GM23338 (cell line): ENCODE measurements at regions not wholly inside any gene's neighbourhood (a gene's known extent, or its start where the extent isn't known, plus 50 kb on each side); places are given as distances from the start of the nearest gene placed in this dataset.

Experiments
- ATAC-seq: fragments of 200-7000 bp; cut with Tn5 transposase; 3 replicates; pipeline ENCODE4 v1.9.1; 2020
- DNase-seq: peaks from one replicate; pipeline ENCODE4 v3.0.0-alpha.2; 2015; ENCODE audit warnings: low spot score
- H2AFZ ChIP-seq: fragments of 200-600 bp; sonication (generic); 2 replicates; pipeline ENCODE4 v1.8.0; 2016; ENCODE audit warnings: antibody characterized with exemption, mild to moderate bottlenecking, moderate library complexity
- H3F3A ChIP-seq: fragments of 200-600 bp; sonication (generic); replicated peaks from 2 replicates; pipeline ENCODE4 v1.8.0; 2017; ENCODE audit warnings: antibody characterized with exemption, mixed run types, low read depth
- H3K27ac ChIP-seq: fragments of 200-600 bp; sonication (generic); 2 replicates; pipeline ENCODE4 v1.6.1; 2016; ENCODE audit warnings: low read depth
- H3K27me3 ChIP-seq: fragments of 200-600 bp; sonication (generic); 2 replicates; pipeline ENCODE4 v1.8.0; 2016; ENCODE audit warnings: mild to moderate bottlenecking, mixed run types, moderate library complexity; ENCODE audit not compliant: insufficient read depth
- H3K36me3 ChIP-seq: fragments of 200-600 bp; sonication (generic); 2 replicates; pipeline ENCODE4 v1.8.0; 2016; ENCODE audit warnings: mild to moderate bottlenecking; ENCODE audit not compliant: insufficient read depth
- H3K4me1 ChIP-seq: fragments of 200-600 bp; sonication (generic); 2 replicates; pipeline ENCODE4 v1.8.0; 2016; ENCODE audit warnings: mild to moderate bottlenecking, moderate library complexity; ENCODE audit not compliant: insufficient read depth
- H3K4me2 ChIP-seq: fragments of 200-600 bp; sonication (generic); 2 replicates; pipeline ENCODE4 v1.7.1; 2017; ENCODE audit warnings: mixed run types
- H3K4me3 ChIP-seq: fragments of 200-600 bp; sonication (generic); 2 replicates; pipeline ENCODE4 v1.6.1; 2016; ENCODE audit warnings: mixed run types
- H3K79me2 ChIP-seq: fragments of 200-600 bp; sonication (generic); replicated peaks from 2 replicates; pipeline ENCODE4 v1.8.0; 2017; ENCODE audit warnings: mild to moderate bottlenecking; ENCODE audit not compliant: insufficient read depth
- H3K9me2 ChIP-seq: fragments of 200-600 bp; sonication (generic); 2 replicates; pipeline ENCODE4 v1.8.0; 2017; ENCODE audit not compliant: insufficient read depth
- H4K20me1 ChIP-seq: fragments of 200-600 bp; sonication (generic); replicated peaks from 2 replicates; pipeline ENCODE4 v1.8.0; 2017; ENCODE audit warnings: mild to moderate bottlenecking; ENCODE audit not compliant: insufficient read depth
- H3K27ac Mint-ChIP-seq: 2 replicates; pipeline ENCODE4 v1.8.0; 2020; ENCODE audit warnings: inconsistent platforms, mild to moderate bottlenecking, moderate library complexity, mixed read lengths
- H3K27me3 Mint-ChIP-seq: 3 replicates; pipeline ENCODE4 v1.8.0; 2022; ENCODE audit warnings: low read depth, mild to moderate bottlenecking, moderate library complexity, mixed read lengths, inconsistent platforms; ENCODE audit not compliant: insufficient read depth, poor library complexity
- H3K36me3 Mint-ChIP-seq: 3 replicates; pipeline ENCODE4 v1.8.0; 2021; ENCODE audit warnings: low read depth, mild to moderate bottlenecking, inconsistent platforms, moderate library complexity, mixed read lengths
- H3K4me1 Mint-ChIP-seq: 3 replicates; pipeline ENCODE4 v1.8.0; 2020; ENCODE audit warnings: mild to moderate bottlenecking, inconsistent platforms, mixed read lengths
- H3K4me3 Mint-ChIP-seq: 3 replicates; pipeline ENCODE4 v1.8.0; 2021; ENCODE audit warnings: moderate library complexity, mild to moderate bottlenecking, inconsistent platforms, mixed read lengths
- H3K9me3 Mint-ChIP-seq: 3 replicates; pipeline ENCODE4 v1.8.0; 2020; ENCODE audit warnings: moderate library complexity, mild to moderate bottlenecking, inconsistent platforms, mixed read lengths
- CREB1 ChIP-seq: fragments of 250-450 bp; sonication (Bioruptor Pico); IDR thresholded peaks from 2 replicates; pipeline ENCODE4 v1.5.0; 2020; ENCODE audit warnings: low read depth, mild to moderate bottlenecking, moderate library complexity
- EZH2phosphoT487 ChIP-seq: fragments of 200-600 bp; sonication (generic); IDR thresholded peaks from one replicate; pipeline ENCODE4 v1.8.1; 2018; ENCODE audit warnings: antibody characterized with exemption; ENCODE audit not compliant: unreplicated experiment
- NANOG ChIP-seq: IDR thresholded peaks from 2 replicates; pipeline ENCODE4 v1.6.1; 2016; ENCODE audit warnings: antibody characterized with exemption, borderline replicate concordance
- POLR2AphosphoS5 ChIP-seq: IDR thresholded peaks from 2 replicates; pipeline ENCODE4 v1.6.1; 2016; ENCODE audit warnings: antibody characterized with exemption, low read depth
- STAT1 ChIP-seq: IDR thresholded peaks from one replicate; pipeline ENCODE4 v1.6.1; 2016; ENCODE audit warnings: antibody characterized with exemption; ENCODE audit not compliant: unreplicated experiment
- ZNF114 ChIP-seq: fragments of 250-450 bp; sonication (Bioruptor Pico); IDR thresholded peaks from 2 replicates; pipeline ENCODE4 v1.5.0; 2020; ENCODE audit warnings: mild to moderate bottlenecking, moderate library complexity
- TF ChIP-seq, protein P1 (sequence below): IDR thresholded peaks from one replicate; pipeline ENCODE4 v1.6.1; 2018; ENCODE audit warnings: antibody characterized with exemption; ENCODE audit not compliant: unreplicated experiment
- TF ChIP-seq, protein P2 (sequence below), 2 experiments: fragments of 200-600 bp in 1 of 2; sonication (generic) in 1 of 2; conservative IDR thresholded peaks; 2 replicates each; pipeline versions ENCODE4 v1.5.1 to v1.6.1; 2016 to 2017; ENCODE audit warnings: antibody characterized with exemption in 2 of 2, low read depth in 2 of 2, mild to moderate bottlenecking in 2 of 2, moderate library complexity in 1 of 2
- TF ChIP-seq, protein P3 (sequence below): fragments of 250-450 bp; sonication (Bioruptor Pico); IDR thresholded peaks from 2 replicates; pipeline ENCODE4 v1.5.0; 2020; ENCODE audit warnings: mild to moderate bottlenecking, moderate library complexity

DNA sequence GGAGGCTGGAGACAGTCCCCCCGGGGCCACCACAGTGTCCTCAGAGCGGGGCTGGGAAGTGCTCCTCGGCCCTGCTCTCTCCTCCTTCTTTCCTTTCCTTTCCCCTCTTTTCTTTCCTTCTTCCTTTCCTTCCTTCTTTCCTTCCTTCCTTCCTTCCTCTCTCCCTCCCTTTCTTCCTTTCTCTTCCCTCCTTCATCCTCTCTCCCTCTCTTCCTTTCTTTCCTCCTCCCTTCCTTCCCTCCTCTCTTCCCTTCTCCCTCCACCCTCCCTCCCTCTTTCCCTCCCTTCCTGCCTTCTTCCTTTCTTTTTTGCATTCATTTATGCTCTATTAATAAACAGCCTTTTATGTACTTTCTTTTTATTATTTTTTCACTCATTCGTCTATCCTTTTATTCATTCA lies 127.1 kb upstream of the TCERG1L start:
- H3K4me2 ChIP-seq = no peak overlapping the region
- Mint-ChIP-seq H3K9me3 (peaks cover 89% of the 10 kb centered on the region), H3K36me3 (peaks cover 17% of the 10 kb centered on the region), H3K4me1 (no peaks in the 10 kb centered on the region), H3K27ac (no peak overlapping the region), H3K27me3 (peaks cover 12% of the 10 kb centered on the region), H3K4me3 (no peak overlapping the region)
- no peaks in the 10 kb centered on the region for H3F3A ChIP-seq
- no peak overlapping the region for H3K27ac ChIP-seq
- no peaks in the 10 kb centered on the region for H3K4me1 ChIP-seq
- H3K4me3 ChIP-seq = no peak overlapping the region
- H3K9me2 ChIP-seq = no peaks in the 10 kb centered on the region
- no peak for TF ChIP-seq ZNF114
- TF ChIP-seq, protein P1, sequence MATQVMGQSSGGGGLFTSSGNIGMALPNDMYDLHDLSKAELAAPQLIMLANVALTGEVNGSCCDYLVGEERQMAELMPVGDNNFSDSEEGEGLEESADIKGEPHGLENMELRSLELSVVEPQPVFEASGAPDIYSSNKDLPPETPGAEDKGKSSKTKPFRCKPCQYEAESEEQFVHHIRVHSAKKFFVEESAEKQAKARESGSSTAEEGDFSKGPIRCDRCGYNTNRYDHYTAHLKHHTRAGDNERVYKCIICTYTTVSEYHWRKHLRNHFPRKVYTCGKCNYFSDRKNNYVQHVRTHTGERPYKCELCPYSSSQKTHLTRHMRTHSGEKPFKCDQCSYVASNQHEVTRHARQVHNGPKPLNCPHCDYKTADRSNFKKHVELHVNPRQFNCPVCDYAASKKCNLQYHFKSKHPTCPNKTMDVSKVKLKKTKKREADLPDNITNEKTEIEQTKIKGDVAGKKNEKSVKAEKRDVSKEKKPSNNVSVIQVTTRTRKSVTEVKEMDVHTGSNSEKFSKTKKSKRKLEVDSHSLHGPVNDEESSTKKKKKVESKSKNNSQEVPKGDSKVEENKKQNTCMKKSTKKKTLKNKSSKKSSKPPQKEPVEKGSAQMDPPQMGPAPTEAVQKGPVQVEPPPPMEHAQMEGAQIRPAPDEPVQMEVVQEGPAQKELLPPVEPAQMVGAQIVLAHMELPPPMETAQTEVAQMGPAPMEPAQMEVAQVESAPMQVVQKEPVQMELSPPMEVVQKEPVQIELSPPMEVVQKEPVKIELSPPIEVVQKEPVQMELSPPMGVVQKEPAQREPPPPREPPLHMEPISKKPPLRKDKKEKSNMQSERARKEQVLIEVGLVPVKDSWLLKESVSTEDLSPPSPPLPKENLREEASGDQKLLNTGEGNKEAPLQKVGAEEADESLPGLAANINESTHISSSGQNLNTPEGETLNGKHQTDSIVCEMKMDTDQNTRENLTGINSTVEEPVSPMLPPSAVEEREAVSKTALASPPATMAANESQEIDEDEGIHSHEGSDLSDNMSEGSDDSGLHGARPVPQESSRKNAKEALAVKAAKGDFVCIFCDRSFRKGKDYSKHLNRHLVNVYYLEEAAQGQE = no peak
- TF ChIP-seq, protein P2, sequence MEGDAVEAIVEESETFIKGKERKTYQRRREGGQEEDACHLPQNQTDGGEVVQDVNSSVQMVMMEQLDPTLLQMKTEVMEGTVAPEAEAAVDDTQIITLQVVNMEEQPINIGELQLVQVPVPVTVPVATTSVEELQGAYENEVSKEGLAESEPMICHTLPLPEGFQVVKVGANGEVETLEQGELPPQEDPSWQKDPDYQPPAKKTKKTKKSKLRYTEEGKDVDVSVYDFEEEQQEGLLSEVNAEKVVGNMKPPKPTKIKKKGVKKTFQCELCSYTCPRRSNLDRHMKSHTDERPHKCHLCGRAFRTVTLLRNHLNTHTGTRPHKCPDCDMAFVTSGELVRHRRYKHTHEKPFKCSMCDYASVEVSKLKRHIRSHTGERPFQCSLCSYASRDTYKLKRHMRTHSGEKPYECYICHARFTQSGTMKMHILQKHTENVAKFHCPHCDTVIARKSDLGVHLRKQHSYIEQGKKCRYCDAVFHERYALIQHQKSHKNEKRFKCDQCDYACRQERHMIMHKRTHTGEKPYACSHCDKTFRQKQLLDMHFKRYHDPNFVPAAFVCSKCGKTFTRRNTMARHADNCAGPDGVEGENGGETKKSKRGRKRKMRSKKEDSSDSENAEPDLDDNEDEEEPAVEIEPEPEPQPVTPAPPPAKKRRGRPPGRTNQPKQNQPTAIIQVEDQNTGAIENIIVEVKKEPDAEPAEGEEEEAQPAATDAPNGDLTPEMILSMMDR (conservative IDR thresholded peaks at IDR 0.05; ENCODE audit: low read depth in 2 of 2) = no peak
- no peak for TF ChIP-seq CREB1 (CRISPR knock-in tag)
- TF ChIP-seq EZH2phosphoT487 = no peak
- no peak for TF ChIP-seq NANOG
- no peak for TF ChIP-seq POLR2AphosphoS5
- TF ChIP-seq, protein P3, sequence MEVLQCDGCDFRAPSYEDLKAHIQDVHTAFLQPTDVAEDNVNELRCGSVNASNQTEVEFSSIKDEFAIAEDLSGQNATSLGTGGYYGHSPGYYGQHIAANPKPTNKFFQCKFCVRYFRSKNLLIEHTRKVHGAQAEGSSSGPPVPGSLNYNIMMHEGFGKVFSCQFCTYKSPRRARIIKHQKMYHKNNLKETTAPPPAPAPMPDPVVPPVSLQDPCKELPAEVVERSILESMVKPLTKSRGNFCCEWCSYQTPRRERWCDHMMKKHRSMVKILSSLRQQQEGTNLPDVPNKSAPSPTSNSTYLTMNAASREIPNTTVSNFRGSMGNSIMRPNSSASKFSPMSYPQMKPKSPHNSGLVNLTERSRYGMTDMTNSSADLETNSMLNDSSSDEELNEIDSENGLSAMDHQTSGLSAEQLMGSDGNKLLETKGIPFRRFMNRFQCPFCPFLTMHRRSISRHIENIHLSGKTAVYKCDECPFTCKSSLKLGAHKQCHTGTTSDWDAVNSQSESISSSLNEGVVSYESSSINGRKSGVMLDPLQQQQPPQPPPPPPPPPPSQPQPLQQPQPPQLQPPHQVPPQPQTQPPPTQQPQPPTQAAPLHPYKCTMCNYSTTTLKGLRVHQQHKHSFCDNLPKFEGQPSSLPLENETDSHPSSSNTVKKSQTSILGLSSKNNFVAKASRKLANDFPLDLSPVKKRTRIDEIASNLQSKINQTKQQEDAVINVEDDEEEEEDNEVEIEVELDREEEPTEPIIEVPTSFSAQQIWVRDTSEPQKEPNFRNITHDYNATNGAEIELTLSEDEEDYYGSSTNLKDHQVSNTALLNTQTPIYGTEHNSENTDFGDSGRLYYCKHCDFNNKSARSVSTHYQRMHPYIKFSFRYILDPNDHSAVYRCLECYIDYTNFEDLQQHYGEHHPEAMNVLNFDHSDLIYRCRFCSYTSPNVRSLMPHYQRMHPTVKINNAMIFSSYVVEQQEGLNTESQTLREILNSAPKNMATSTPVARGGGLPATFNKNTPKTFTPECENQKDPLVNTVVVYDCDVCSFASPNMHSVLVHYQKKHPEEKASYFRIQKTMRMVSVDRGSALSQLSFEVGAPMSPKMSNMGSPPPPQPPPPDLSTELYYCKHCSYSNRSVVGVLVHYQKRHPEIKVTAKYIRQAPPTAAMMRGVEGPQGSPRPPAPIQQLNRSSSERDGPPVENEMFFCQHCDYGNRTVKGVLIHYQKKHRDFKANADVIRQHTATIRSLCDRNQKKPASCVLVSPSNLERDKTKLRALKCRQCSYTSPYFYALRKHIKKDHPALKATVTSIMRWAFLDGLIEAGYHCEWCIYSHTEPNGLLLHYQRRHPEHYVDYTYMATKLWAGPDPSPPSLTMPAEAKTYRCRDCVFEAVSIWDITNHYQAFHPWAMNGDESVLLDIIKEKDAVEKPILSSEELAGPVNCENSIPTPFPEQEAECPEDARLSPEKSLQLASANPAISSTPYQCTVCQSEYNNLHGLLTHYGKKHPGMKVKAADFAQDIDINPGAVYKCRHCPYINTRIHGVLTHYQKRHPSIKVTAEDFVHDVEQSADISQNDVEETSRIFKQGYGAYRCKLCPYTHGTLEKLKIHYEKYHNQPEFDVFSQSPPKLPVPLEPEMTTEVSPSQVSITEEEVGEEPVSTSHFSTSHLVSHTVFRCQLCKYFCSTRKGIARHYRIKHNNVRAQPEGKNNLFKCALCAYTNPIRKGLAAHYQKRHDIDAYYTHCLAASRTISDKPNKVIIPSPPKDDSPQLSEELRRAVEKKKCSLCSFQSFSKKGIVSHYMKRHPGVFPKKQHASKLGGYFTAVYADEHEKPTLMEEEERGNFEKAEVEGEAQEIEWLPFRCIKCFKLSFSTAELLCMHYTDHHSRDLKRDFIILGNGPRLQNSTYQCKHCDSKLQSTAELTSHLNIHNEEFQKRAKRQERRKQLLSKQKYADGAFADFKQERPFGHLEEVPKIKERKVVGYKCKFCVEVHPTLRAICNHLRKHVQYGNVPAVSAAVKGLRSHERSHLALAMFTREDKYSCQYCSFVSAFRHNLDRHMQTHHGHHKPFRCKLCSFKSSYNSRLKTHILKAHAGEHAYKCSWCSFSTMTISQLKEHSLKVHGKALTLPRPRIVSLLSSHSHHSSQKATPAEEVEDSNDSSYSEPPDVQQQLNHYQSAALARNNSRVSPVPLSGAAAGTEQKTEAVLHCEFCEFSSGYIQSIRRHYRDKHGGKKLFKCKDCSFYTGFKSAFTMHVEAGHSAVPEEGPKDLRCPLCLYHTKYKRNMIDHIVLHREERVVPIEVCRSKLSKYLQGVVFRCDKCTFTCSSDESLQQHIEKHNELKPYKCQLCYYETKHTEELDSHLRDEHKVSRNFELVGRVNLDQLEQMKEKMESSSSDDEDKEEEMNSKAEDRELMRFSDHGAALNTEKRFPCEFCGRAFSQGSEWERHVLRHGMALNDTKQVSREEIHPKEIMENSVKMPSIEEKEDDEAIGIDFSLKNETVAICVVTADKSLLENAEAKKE (CRISPR knock-in tag) = no peak
- no peak for TF ChIP-seq STAT1
- H2AFZ ChIP-seq = no peak overlapping the region
- H3K36me3 ChIP-seq = no peaks in the 10 kb centered on the region
- no peaks in the 10 kb centered on the region for H4K20me1 ChIP-seq
- ATAC-seq (no peak), DNase-seq (no peak)
- no peaks in the 10 kb centered on the region for H3K27me3 ChIP-seq
- no peaks in the 10 kb centered on the region for H3K79me2 ChIP-seq
